NT2/D1 (cell line): ENCODE measurements at regions not wholly inside any gene's neighbourhood (a gene's known extent, or its start where the extent isn't known, plus 50 kb on each side); places are given as distances from the start of the nearest gene placed in this dataset.

Experiments
- DNase-seq: peaks from one replicate; pipeline ENCODE4 v3.0.0-alpha.2; 2011; ENCODE audit warnings: low read depth, low spot score
- H3K27me3 ChIP-seq: 2 replicates; pipeline ENCODE4 v1.6.0; 2011; ENCODE audit warnings: mild to moderate bottlenecking; ENCODE audit not compliant: insufficient read length, insufficient read depth
- H3K36me3 ChIP-seq: 2 replicates; pipeline ENCODE4 v1.6.1; 2011; ENCODE audit warnings: mild to moderate bottlenecking, low read length, mixed read lengths; ENCODE audit not compliant: insufficient read depth, insufficient read length
- H3K4me1 ChIP-seq: 2 replicates; pipeline ENCODE4 v1.5.1; 2011; ENCODE audit not compliant: insufficient read depth, insufficient read length
- H3K4me3 ChIP-seq: 2 replicates; pipeline ENCODE4 v1.5.1; 2011; ENCODE audit warnings: low read depth; ENCODE audit not compliant: insufficient read length
- H3K9ac ChIP-seq: 2 replicates; pipeline ENCODE4 v1.6.0; 2011; ENCODE audit warnings: low read depth; ENCODE audit not compliant: insufficient read length
- H3K9me3 ChIP-seq: 2 replicates; pipeline ENCODE4 v1.5.1; 2011; ENCODE audit warnings: mild to moderate bottlenecking, low read length; ENCODE audit not compliant: insufficient read depth
- SUZ12 ChIP-seq: IDR thresholded peaks from 2 replicates; pipeline ENCODE4 v1.6.1; 2011; ENCODE audit not compliant: insufficient read length, insufficient read depth; ENCODE audit errors: extremely low read depth
- YY1 ChIP-seq: IDR thresholded peaks from 2 replicates; pipeline ENCODE4 v1.6.1; 2011; ENCODE audit not compliant: insufficient read length, insufficient read depth
- ZNF274 ChIP-seq: IDR thresholded peaks from 2 replicates; pipeline ENCODE4 v1.6.1; 2011; ENCODE audit warnings: mild to moderate bottlenecking, low read depth, low read length

- no peaks in the 10 kb centered on the region for H3K36me3 ChIP-seq
- TF ChIP-seq ZNF274 (no peak), YY1 (no peak), SUZ12 (no peak)
- H3K4me1 ChIP-seq = no peaks in the 10 kb centered on the region
- no peak for DNase-seq
- no peaks in the 10 kb centered on the region for H3K9me3 ChIP-seq
- H3K9ac ChIP-seq = no peak overlapping the region
- H3K27me3 ChIP-seq = no peaks in the 10 kb centered on the region
- no peak overlapping the region for H3K4me3 ChIP-seq
Observed at GRCh38 chr6:113664909-113665308, 192.2 kb upstream of the MARCKS start.

- Histone ChIP-seq H3K27me3 (no peaks in the 10 kb centered on the region), H3K36me3 (no peaks in the 10 kb centered on the region), H3K4me1 (no peaks in the 10 kb centered on the region), H3K9ac (no peak overlapping the region), H3K9me3 (no peaks in the 10 kb centered on the region), H3K4me3 (no peak overlapping the region)
- DNase-seq = no peak
- TF ChIP-seq SUZ12 = no peak
- TF ChIP-seq YY1 = no peak
- TF ChIP-seq ZNF274 = no peak
Observed at GRCh38 chr6:113668641-113669408, 188.3 kb upstream of the MARCKS start.

DNA sequence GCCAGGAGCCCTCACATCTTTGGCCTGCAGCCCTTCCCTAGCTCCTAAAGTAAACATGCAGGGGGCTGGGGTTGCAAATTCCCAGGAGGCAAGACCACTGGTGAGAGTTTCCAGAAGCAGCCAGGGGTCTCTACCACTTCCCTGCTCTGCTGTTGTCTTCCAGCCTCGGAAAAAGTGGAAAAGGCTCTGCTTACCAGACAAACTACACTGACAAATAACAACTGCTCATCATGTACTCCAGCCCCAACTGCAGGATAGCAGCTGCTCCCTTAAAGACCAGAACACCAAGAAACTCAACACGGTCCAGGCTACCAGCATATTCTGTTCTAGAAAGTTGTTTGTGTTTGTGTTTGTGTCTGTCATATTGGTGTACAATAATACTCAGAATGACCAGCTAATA lies 187.5 kb upstream of the MARCKS start:
- no peak for TF ChIP-seq YY1
- no peak for TF ChIP-seq ZNF274
- no peak for TF ChIP-seq SUZ12
- H3K9ac ChIP-seq = no peak overlapping the region
- no peak overlapping the region for H3K4me3 ChIP-seq
- DNase-seq = no peak
- H3K4me1 ChIP-seq = no peaks in the 10 kb centered on the region
- H3K27me3 ChIP-seq = no peaks in the 10 kb centered on the region
- no peaks in the 10 kb centered on the region for H3K36me3 ChIP-seq
- H3K9me3 ChIP-seq = no peaks in the 10 kb centered on the region

DNA sequence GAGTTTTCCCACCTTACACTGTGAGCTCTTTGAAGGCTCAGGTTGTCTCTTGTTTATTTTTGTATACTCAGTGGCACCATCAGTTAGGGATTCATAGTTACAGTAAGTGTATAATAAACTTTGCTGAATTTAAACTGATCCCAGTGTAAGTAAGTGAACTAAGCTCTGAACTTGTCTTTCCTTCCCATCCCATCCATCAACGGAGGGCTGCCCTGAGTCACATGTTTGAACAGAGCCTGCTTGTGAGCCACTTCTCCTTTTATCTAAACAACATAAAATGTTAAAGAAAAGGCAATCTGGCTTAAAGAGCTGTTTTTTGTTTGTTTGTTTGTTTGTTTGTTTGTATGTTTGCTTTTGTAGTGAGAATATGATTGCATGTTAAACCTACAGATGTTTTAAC lies 185.7 kb upstream of the MARCKS start:
- Histone ChIP-seq H3K36me3 (no peaks in the 10 kb centered on the region), H3K9ac (no peak overlapping the region), H3K4me1 (no peaks in the 10 kb centered on the region), H3K4me3 (no peak overlapping the region), H3K27me3 (no peaks in the 10 kb centered on the region), H3K9me3 (no peaks in the 10 kb centered on the region)
- TF ChIP-seq YY1 (no peak), ZNF274 (no peak), SUZ12 (no peak)
- no peak for DNase-seq

GRCh38 chr6:113672491-113673149 lies 184.5 kb upstream of the MARCKS start:
- no peak overlapping the region for H3K4me3 ChIP-seq
- H3K9me3 ChIP-seq = no peaks in the 10 kb centered on the region
- no peaks in the 10 kb centered on the region for H3K36me3 ChIP-seq
- no peak for DNase-seq
- TF ChIP-seq ZNF274 = no peak
- no peaks in the 10 kb centered on the region for H3K27me3 ChIP-seq
- H3K9ac ChIP-seq = no peak overlapping the region
- no peaks in the 10 kb centered on the region for H3K4me1 ChIP-seq

DNA sequence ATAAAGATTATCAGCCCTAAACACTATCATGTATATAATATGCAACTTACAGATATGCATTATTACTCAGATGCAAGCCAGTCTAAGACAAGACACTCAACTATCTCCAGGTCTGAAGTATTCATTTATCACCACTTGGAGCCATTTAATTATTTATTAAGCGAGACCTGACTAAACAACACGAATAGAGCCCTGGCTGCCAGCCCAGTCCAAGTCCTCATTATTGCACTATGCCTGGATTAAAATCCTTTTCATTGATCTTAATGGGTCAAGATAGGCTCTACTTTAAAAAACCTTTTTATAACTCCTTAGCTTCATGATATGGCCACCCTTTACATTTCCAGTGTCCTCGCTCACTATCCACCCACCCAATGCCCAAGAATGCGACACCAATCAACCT lies 183.1 kb upstream of the MARCKS start:
- Histone ChIP-seq H3K27me3 (no peaks in the 10 kb centered on the region), H3K9me3 (no peaks in the 10 kb centered on the region), H3K4me1 (no peaks in the 10 kb centered on the region), H3K36me3 (no peaks in the 10 kb centered on the region), H3K4me3 (no peak overlapping the region), H3K9ac (no peak overlapping the region)
- TF ChIP-seq SUZ12 (no peak), ZNF274 (no peak), YY1 (no peak)
- no peak for DNase-seq

- Histone ChIP-seq H3K9ac (no peak overlapping the region), H3K4me1 (no peaks in the 10 kb centered on the region), H3K27me3 (no peaks in the 10 kb centered on the region), H3K4me3 (no peak overlapping the region), H3K9me3 (no peaks in the 10 kb centered on the region), H3K36me3 (no peaks in the 10 kb centered on the region)
- no peak for TF ChIP-seq YY1
- TF ChIP-seq ZNF274 = no peak
- no peak for TF ChIP-seq SUZ12
- no peak for DNase-seq
Observed at GRCh38 chr6:113676057-113676456, 181.1 kb upstream of the MARCKS start.

DNA sequence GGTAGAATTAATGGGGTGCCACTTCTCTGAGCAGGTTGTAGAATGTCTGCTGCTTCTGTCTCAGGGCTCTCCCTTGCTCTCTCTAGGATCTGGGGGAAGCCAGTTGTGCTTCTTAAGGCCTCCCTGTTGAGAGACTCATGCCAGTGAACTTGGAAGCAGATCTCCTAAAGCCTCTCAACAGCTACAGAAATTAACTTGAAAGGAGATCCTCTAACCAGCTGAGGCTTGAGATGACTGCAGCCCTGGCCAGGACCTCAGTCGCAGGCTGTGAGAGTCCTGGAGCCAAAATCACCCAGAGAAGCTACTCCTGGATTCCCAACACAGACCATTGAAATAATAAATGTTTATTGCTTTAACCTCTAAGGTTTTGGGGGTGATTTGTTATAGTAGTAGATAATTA lies 180.2 kb upstream of the MARCKS start:
- Histone ChIP-seq H3K4me1 (no peaks in the 10 kb centered on the region), H3K27me3 (no peaks in the 10 kb centered on the region), H3K9me3 (no peaks in the 10 kb centered on the region), H3K36me3 (no peaks in the 10 kb centered on the region), H3K4me3 (no peak overlapping the region), H3K9ac (no peak overlapping the region)
- no peak for DNase-seq
- no peak for TF ChIP-seq SUZ12
- no peak for TF ChIP-seq ZNF274
- TF ChIP-seq YY1 = no peak
